ENCODE measurements at regions not wholly inside any gene's neighbourhood (a gene's known extent, or its start where the extent isn't known, plus 50 kb on each side); places are given as distances from the start of the nearest gene placed in this dataset.

- Mint-ChIP-seq H3K4me3 (no peak overlapping the region), H3K9me3 (no peaks in the 10 kb centered on the region), H3K36me3 (ENCODE audit: insufficient read depth in 1 of 3, low read depth in 3 of 3) (no peaks in the 10 kb centered on the region), H3K27ac (peak overlapping the region in 1 of 3 experiments; percentile 20; a peak in 2 of 7 replicates), H3K27me3 (ENCODE audit: low read depth) (no peaks in the 10 kb centered on the region; the same call in 1 of the 2 replicates), H3K4me1 (peaks cover 12 to 15% of the 10 kb centered on the region in 2 experiments)
- H3K9me3 ChIP-seq (ENCODE audit: control insufficient read depth, low read depth, low read length): no peaks in the 10 kb centered on the region
- H2AFZ ChIP-seq (ENCODE audit: low read length): no peak overlapping the region
- no peak overlapping the region for H2BK20ac ChIP-seq (ENCODE audit: low read depth, low read length, poor library complexity, severe bottlenecking)
- no peak overlapping the region for H2BK12ac ChIP-seq (ENCODE audit: insufficient read length, low read depth, low read length)
- no peaks in the 10 kb centered on the region for H3K79me1 ChIP-seq (ENCODE audit: insufficient read depth, low read depth, low read length, poor library complexity, severe bottlenecking)
- H4K8ac ChIP-seq (replicated peaks; ENCODE audit: insufficient read length, low read depth, low read length): no peak overlapping the region
- no peak overlapping the region for H2BK5ac ChIP-seq (ENCODE audit: insufficient read length, low read length)
- H2BK15ac ChIP-seq (ENCODE audit: low read depth, low read length): no peak overlapping the region
- H2BK120ac ChIP-seq (ENCODE audit: low read depth, low read length, poor library complexity, severe bottlenecking): no peak overlapping the region
- H4K20me1 ChIP-seq (ENCODE audit: control insufficient read depth, insufficient read depth, insufficient read length): no peaks in the 10 kb centered on the region
- no peak overlapping the region for H4K5ac ChIP-seq (ENCODE audit: insufficient read length, low read depth, low read length)
- no peaks in the 10 kb centered on the region for H3K27me3 ChIP-seq (ENCODE audit: insufficient read depth, low read length)
- no peak overlapping the region for H3K4ac ChIP-seq (ENCODE audit: low read depth, low read length)
- no peak overlapping the region for H3K9ac ChIP-seq (ENCODE audit: extremely low read depth, insufficient read length, low read length)
- no CpG with 5 or more reads among the region's 4 CpGs for WGBS (ENCODE audit: extremely low coverage, insufficient read length, low lambda C conversion rate)
- no peaks in the 10 kb centered on the region for H3K79me2 ChIP-seq (ENCODE audit: insufficient read depth, low read length)
- no peak overlapping the region for H3K27ac ChIP-seq (ENCODE audit: insufficient read length, low read depth, low read length)
- H3K18ac ChIP-seq (ENCODE audit: insufficient read length, low read depth, low read length): no peak overlapping the region
- H3K4me1 ChIP-seq (ENCODE audit: insufficient read depth, low read length): no peaks in the 10 kb centered on the region
- no peak overlapping the region for H4K91ac ChIP-seq (ENCODE audit: insufficient read length, low read depth, low read length)
- H3K14ac ChIP-seq (ENCODE audit: insufficient read depth, low read length): no peak overlapping the region
- no peak for DNase-seq
- no peak for TF ChIP-seq CTCF (conservative IDR thresholded peaks at IDR 0.05)
- no peaks in the 10 kb centered on the region for H3K23me2 ChIP-seq (ENCODE audit: insufficient read length, low read depth, low read length, poor library complexity, severe bottlenecking)
- no peak overlapping the region for H2AK5ac ChIP-seq (ENCODE audit: insufficient read length, low read length)
- no peak overlapping the region for H3K56ac ChIP-seq (ENCODE audit: insufficient read length, low read depth, low read length)
- no peak overlapping the region for H3T11ph ChIP-seq (ENCODE audit: low read length)
- H3K23ac ChIP-seq (ENCODE audit: insufficient read length, low read depth, low read length): no peak overlapping the region
- H3K4me2 ChIP-seq (ENCODE audit: insufficient read depth, insufficient read length, low read length): no peak overlapping the region
Measured at GRCh38 chr20:55586610-55587009, 418.7 kb downstream of the CBLN4 start.

Measured in H9 (cell line).